SK-N-SH (cell line): ENCODE measurements at regions not wholly inside any gene's neighbourhood (a gene's known extent, or its start where the extent isn't known, plus 50 kb on each side); places are given as distances from the start of the nearest gene placed in this dataset.

Experiments used
- CTCF ChIP-seq: fragments of 200-600 bp; sonication (generic); IDR thresholded peaks from 2 replicates; pipeline ENCODE4 v1.6.1; 2017; ENCODE audit warnings: antibody characterized with exemption, mild to moderate bottlenecking, moderate library complexity
- MXI1 ChIP-seq: IDR thresholded peaks from 2 replicates; pipeline ENCODE4 v1.6.1; 2012; ENCODE audit warnings: mild to moderate bottlenecking, low read depth, low read length, improper control_type of control experiment
- REST ChIP-seq: IDR thresholded peaks from 2 replicates; pipeline ENCODE4 v1.6.1; 2012; ENCODE audit warnings: mild to moderate bottlenecking, low read depth, low read length, moderate library complexity
- RFX5 ChIP-seq: IDR thresholded peaks from 2 replicates; pipeline ENCODE4 v1.6.1; 2012; ENCODE audit warnings: mild to moderate bottlenecking, improper control_type of control experiment, low read length
- RXRA ChIP-seq: IDR thresholded peaks from 2 replicates; pipeline ENCODE4 v1.4.0; 2012; ENCODE audit warnings: low read depth, mild to moderate bottlenecking, borderline replicate concordance
- USF2 ChIP-seq: fragments of 150-350 bp; IDR thresholded peaks from 2 replicates; pipeline ENCODE4 v1.6.1; 2017; ENCODE audit warnings: antibody characterized with exemption, low read length, low read depth, borderline replicate concordance
- ZBTB33 ChIP-seq: IDR thresholded peaks from 2 replicates; pipeline ENCODE4 v1.4.0; 2012; ENCODE audit warnings: low read depth, borderline replicate concordance

GRCh38 chr3:79898907-79899306, 131.1 kb upstream of the ROBO1 start:
- no peak for TF ChIP-seq MXI1
- TF ChIP-seq USF2 = no peak
- TF ChIP-seq CTCF = no peak
- TF ChIP-seq ZBTB33 = no peak
- no peak for TF ChIP-seq REST
- TF ChIP-seq RFX5 = no peak
- no peak for TF ChIP-seq RXRA
